NCI-H2196 treated with DMSO at 0.1 percent for 48 hours (cell line): ENCODE measurements at regions not wholly inside any gene's neighbourhood (a gene's known extent, or its start where the extent isn't known, plus 50 kb on each side); places are given as distances from the start of the nearest gene placed in this dataset.
"Not testable (repeated sequence)": the region's sequence is repeated elsewhere in the genome, so short reads cannot be mapped to it uniquely, and the experiment has no call there.

ENCODE experiments used
- DNase-seq: peaks from one replicate; lab custom pipeline; 2025; ENCODE audit not compliant: unreplicated experiment; lab: John Stamatoyannopoulos, UW

- no peak for DNase-seq
These were observed 191.5 kb downstream of the ERCC6L2 start for GRCh38 chr9:96067004-96067403.

GRCh38 chr9:96065482-96066251, 190.2 kb downstream of the ERCC6L2 start:
- DNase-seq, result no peak

GRCh38 chr9:96064826-96065481, 189.5 kb downstream of the ERCC6L2 start:
- DNase-seq, result no peak

GRCh38 chr9:96062854-96063253, 187.4 kb downstream of the ERCC6L2 start:
- no peak for DNase-seq

GRCh38 chr9:96062031-96062430, 186.5 kb downstream of the ERCC6L2 start:
- DNase-seq, result no peak

GRCh38 chr9:96061293-96061987, 185.9 kb downstream of the ERCC6L2 start:
- no peak for DNase-seq

GRCh38 chr9:96058218-96058617, 182.7 kb downstream of the ERCC6L2 start:
- no peak for DNase-seq

GRCh38 chr9:96057155-96057554, 181.7 kb downstream of the ERCC6L2 start:
- DNase-seq, result no peak

- DNase-seq, result no peak
These were observed 180.7 kb downstream of the ERCC6L2 start for GRCh38 chr9:96056226-96056625.

- DNase-seq, result not testable (repeated sequence)
These were observed 178.8 kb downstream of the ERCC6L2 start for GRCh38 chr9:96054248-96054647.

- DNase-seq, result no peak
These were observed 177.2 kb downstream of the ERCC6L2 start for GRCh38 chr9:96052686-96053085.

GRCh38 chr9:96051423-96051822, 175.9 kb downstream of the ERCC6L2 start:
- no peak for DNase-seq

- no peak for DNase-seq
These were observed 175.3 kb downstream of the ERCC6L2 start for GRCh38 chr9:96050861-96051155.

- DNase-seq, result no peak
These were observed 174.8 kb downstream of the ERCC6L2 start for GRCh38 chr9:96050048-96050860.

GRCh38 chr9:96048956-96049831, 173.7 kb downstream of the ERCC6L2 start:
- DNase-seq, result no peak

- no peak for DNase-seq
These were observed 172.8 kb downstream of the ERCC6L2 start for GRCh38 chr9:96048104-96048955.

GRCh38 chr9:96047741-96048103, 172.2 kb downstream of the ERCC6L2 start:
- no peak for DNase-seq

- no peak for DNase-seq
These were observed 171.7 kb downstream of the ERCC6L2 start for GRCh38 chr9:96047116-96047639.

- no peak for DNase-seq
These were observed 170.3 kb downstream of the ERCC6L2 start for GRCh38 chr9:96045811-96046210.
